HG03575 (cell line): ENCODE measurements at regions not wholly inside any gene's neighbourhood (a gene's known extent, or its start where the extent isn't known, plus 50 kb on each side); places are given as distances from the start of the nearest gene placed in this dataset.
A peak's percentile ranks its signal among the peaks of the same experiment; 100 is the strongest.
"Not testable (repeated sequence)": the region's sequence is repeated elsewhere in the genome, so short reads cannot be mapped to it uniquely, and the experiment has no call there.

Experiments used
- ATAC-seq: cut with Tn5 transposase; IDR thresholded peaks from one replicate; pipeline ENCODE4 v1.9.1; 2021; ENCODE audit not compliant: unreplicated experiment, insufficient number of reproducible peaks, low FRiP score; ENCODE audit errors: extremely low read depth

DNA sequence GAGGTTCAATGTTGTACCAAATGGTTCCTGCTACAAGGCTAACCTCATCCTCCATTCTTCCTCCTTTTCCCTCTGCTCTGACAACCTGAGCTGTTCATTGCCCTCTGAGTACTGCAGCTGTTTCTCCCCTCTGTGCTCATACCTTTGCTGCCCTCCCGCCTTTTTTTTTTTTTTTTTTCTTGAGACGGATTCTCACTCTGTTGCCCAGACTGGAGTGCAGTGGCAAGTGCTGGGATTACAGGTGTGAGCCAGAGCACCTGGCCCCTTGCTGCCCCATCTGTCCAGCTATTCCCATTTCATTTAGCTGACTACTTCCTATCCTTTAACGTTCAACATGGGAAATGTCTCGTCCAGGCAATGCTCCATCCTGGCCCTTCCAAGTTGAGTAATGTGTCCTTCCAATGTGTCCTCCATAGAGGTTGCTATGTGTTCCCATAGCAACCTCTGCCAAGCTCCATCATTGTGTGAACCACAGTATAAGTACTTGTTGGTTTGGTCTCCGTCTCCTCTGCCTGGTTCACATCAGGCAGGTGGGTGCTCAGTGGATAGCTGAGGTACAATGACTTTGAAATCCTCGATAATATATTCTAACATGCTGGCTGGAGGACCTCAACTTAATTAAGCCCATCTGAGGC is 179.9 kb upstream of the ANKRD28 start:
- ATAC-seq, result no peak

DNA sequence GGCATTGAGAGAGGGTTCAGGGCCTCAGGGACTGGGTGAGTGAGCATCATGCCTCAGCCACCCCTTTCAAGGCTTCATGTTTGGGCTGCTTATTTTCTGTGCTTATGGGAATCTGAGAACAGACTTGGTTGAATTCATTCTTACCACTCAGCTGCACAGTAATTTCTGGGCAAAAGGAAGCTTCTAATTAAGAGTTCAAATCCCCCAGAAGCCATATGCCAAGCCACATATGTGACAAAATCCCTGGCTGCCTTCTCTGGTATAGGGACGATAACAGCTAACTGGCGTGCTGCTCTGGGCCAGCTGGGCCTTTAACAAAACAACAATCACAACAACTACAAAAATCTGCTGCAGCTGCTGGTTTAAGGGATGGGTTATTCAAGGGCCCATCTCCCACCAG is 181.0 kb upstream of the ANKRD28 start:
- no peak for ATAC-seq

DNA sequence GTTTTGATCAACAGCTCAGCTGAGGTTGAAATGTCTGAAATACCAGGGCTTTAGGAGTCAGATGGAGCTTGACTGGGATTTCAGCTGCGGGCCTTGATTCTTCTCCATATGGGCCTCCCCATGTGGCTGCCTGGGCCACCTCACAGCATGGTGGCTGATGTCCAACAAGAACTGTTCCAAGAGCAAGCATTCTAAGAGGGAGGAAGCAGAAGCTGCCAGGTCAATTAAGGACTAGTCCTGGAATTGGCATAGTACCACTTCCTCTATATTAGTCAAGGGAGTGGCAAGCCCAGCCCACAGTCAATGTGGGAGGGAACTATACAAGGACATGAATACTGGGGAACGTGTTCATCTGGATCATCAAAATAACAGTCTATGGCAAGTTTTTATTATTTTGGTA is 181.7 kb upstream of the ANKRD28 start:
- no peak for ATAC-seq

DNA sequence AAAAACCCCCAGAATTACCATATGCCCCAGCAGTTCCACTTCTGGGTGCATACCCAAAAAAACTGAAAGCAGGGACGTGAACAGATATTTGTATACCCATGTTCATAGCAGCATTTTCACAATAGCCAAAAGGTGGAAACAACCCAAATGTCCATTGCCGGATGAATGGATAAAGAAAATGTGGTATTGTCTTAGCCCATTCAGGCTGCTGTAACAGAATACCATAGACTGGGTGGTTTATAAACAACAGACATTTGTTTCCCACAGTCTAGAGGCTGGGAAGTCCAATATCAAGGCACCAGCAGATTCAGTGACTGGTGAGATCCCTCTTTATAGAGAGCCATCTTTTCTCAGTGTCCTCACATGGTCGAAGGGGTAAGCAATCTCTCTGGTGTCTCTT is 182.1 kb upstream of the ANKRD28 start:
- ATAC-seq, result no peak

DNA sequence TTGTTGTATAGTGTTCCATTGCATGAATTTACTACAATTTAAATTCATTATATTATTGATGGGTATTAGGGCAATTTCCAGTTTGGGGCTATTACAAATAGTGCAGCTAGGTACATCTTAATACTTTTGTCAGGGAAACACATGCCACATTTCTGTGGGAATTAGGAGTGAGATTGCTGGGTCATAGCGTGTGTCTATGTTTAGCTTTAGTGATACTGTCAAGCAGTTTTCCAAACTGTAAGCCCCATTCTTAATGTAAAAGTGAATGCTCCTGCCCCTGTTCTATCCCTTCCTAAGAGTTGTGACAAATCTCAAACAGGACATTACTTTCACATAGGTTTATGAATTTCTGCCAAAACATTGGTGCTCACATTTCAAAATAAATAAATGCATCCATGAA is 184.5 kb upstream of the ANKRD28 start:
- no peak for ATAC-seq

DNA sequence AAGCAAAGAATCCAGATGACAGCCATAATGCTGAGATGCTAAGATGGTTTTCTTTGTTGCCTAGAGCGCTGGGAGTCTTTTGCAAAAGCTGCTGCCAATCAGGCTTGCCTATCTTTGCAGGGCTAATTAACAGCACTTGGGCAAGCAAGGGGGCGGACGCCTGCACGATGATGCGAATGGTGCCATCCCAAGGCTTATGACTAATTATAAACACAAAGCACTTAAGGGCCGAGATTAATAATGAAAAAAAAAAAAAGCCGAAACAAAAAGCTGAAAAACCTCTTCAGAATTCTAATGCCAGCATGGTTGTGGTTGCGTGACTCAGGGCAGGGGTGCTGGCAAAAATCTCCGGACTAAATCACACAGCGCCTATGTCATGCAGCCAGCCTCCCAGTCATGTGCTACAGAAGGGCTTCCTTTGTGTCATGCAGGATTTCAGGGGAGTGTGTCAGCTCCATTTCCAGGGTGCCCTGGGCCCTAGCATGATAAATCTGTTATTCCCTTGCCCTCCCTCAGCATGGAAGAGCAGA is 185.0 kb upstream of the ANKRD28 start:
- ATAC-seq, result no peak

DNA sequence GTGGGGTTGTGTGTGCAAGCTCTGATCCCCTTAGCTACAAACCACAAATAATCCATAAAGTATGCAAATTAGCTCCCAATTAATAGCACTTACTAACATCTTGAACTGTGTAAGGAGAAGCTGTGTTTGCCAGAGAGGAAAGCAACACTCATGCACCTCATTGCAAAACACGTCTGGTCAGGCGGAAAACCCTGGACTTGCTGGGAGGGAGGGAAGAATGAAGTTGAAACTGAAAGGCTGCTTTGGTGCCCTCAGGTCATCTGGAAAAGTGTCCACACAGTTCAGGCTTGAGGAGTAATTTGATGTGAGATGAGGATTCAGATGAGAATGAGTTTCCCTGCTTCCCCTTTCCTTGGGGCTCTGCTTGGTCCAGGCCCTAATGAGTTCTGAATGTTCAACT is 185.5 kb upstream of the ANKRD28 start:
- no peak for ATAC-seq

DNA sequence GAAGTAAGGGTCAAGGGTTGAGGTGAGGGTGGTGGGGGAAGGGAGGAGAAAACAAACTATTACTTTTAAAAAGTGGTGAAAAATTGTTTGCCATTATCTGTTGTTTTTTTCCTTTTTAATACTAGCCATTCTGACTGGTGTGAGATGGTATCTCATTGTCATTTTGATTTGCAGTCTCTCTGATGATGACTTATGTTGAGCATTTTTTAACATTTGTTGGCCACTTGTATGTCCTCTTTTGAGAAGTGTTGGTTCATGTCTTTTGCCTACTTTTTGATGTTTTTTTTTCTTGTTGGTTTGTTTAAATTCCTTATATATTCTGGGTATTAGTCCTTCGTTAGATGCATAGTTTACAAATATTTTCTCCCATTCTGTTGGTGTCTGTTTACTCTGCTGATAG is 185.9 kb upstream of the ANKRD28 start:
- no peak for ATAC-seq

DNA sequence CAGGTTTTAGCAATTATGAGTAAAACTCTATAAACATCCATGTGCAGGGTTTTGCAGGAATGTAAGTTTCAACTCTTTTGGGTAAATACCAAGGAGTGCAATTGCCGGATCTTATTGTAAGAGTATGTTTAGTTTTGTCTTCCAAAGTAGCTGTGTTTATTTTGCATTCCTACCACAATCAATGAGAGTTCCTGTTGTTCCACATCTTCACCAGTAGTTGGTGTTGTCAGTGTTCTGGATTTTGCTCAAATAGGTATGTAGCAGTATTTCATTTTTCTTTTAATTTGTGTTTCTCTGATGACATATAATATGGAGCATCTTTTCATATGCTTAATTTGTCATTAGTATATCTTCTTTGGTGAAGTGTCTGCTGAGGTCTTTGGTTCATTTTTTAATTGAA is 185.1 kb upstream of the GALNT15 start:
- no peak for ATAC-seq

DNA sequence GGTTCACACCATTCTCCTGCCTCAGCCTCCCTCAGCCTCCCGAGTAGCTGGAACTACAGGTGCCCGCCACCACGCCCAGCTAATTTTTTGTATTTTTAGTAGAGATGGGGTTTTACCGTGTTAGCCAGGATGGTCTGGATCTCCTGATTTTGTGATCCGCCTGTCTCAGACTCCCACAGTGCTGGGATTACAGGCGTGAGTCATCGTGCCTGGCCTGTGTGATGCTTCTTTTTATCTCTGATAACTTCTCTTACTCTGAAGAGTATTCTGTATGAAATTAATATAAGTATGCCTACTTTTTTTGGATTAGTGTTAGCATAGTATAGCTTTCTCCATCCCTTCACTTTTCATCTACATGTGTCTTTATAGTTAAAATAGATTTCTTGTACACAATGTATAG is 180.8 kb upstream of the GALNT15 start:
- ATAC-seq, result not testable (repeated sequence)

DNA sequence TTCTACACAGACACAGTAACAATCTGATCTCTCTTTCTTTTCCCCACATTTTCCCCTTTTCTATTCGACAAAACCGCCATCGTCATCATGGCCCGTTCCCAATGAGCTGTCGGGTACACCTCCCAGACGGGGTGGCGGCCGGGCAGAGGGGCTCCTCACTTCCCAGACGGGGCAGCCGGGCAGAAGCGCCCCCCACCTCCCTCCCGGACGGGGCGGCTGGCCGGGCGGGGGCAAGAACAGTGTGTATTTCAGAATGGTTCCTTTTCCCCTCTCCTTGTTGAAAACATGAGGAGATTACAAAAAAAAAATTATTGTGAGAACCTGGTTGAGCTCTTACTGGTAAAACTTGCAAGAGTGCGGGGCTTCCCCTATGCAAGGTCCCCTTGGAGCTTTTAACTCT is 178.0 kb upstream of the GALNT15 start:
- not testable (repeated sequence) for ATAC-seq

DNA sequence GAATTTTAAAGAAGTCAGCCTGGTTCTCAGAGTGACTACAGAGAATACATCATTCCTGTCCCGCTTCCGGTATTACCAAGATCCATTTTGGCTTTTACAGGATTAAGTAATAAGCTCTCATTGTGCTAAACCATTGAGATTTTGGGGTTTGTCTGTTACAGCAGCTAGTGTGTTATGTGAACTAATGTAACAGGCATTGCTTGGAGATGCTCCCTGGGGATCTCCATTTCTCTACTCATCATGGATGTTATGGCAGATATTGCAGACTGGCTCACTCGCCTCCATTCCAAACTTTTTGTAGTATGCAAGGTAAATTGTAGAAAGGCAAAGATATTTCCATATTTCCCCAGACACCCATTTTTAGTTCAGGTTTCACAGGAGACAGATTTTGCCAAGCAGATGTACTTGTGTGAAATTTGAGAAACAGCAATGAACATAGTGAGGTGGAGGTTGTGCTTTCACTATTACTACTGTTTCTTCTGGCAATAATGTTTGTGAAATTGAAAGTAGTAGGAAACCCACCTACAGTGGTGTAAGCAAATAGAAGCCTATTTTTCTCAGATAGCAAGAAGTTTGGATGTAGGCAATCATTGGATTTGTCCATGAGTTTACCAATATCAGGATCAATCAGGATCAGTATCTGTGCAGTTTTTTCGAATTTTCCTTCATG is 177.1 kb upstream of the GALNT15 start:
- peak; percentile 61 for ATAC-seq

DNA sequence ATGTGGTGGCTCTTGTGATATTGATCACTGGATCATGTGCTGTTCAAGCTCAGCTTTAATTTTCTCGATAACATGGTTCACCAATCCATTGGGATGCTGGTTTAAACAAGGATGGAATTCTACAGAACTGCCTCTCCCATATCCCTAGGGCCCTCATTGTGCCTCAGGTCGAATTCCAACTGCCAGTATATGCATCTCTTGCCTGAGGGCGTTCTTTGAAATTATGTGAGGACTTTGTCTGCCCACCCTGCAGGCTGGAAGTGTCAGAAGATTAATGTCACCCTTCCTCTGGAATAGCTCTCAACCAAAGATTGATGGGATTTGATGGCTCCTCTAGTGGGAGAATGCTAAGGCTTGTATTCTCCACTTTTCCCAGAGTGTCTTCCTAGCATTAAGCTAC is 175.6 kb upstream of the GALNT15 start:
- no peak for ATAC-seq

DNA sequence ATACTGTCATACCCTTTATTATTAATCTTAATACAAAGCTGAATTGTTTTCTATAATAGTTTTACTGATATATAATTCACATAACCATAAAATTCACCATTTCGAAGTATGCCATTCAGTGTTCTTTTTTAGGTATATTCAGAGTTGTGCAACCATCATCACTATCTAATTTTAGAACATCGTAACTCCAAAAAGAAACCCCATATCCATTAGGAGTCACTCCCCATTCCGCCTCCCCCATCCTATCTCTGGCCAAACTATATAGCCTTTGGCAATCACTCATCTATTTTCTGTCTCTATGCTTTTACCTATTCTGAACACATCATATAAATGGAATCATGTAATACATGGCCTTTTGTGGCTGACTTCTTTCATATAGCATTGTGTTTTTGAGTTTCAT is 169.7 kb upstream of the GALNT15 start:
- no peak for ATAC-seq

DNA sequence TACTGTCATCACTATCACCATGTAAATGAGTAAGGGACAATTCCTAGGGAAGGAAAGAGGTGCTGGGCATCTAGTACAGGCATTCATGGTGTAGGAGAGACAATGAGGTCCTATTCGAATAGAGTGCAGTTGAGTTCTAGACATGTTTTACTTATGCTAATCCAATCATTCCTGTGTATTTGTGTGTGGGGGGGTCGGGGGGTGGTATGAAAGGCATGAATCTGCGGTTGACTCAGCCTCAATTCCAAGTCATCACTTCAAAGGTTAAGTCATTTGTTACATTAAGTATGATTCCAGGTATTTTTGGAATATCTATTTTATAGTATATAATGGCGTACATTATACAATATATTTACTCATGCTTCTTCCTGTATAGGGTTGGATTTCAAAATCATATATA is 163.1 kb upstream of the GALNT15 start:
- no peak for ATAC-seq

DNA sequence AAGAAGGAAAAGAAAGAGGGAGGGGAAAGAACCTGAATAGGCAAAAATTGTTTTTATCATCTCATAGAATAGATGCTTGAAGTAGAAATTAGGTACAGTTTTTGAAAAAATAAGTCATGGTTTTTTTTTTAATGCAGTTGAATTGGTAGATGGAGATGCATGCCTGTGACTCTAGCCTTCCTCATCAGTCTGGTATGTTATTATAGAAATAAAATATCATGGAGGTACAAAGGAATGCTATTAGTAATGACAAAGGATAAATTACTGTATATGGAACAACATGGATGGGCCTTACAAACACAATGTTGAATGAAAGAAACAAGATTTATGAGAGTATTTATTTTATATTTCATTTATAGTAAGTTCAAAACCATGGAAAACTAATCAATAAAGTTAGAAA is 162.4 kb upstream of the GALNT15 start:
- no peak for ATAC-seq

DNA sequence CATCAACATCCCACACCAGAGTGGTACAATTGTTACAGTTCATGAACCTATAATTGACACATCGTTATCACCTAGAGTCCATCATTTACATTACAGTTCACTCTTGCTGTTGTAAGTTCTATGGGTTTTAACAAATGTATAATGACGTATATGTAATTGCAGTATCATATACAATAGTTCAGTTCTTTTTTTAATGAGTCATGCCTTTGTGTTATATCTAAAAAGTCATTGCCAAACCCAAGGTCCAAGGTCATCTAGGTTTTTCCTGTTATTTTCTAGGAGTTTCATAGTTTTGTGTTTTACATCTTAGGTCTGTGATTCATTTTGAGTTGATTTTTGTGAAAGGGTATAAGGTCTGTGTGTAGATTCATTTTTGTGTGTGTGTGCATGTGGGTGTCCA is 160.9 kb upstream of the GALNT15 start:
- ATAC-seq, result no peak

DNA sequence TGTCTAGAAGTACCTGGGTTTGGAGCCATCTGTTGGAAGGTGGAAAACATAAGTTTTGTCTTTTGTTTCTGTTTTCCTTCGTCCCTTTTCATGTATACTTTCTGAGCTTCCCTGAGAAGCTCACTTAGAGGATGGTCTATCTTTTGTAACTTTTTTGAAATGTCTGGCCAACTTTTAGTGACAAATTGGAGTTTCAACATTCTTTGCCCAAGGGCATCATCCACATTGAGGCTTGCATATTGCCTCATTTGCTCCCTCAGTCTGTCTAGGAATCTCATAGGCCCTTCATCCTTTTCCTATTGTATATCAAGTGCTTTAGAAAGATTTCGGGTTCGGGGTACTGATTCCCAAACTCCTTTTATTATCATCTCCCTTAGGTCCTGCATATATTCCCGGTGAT is 152.7 kb upstream of the GALNT15 start:
- ATAC-seq, result not testable (repeated sequence)

DNA sequence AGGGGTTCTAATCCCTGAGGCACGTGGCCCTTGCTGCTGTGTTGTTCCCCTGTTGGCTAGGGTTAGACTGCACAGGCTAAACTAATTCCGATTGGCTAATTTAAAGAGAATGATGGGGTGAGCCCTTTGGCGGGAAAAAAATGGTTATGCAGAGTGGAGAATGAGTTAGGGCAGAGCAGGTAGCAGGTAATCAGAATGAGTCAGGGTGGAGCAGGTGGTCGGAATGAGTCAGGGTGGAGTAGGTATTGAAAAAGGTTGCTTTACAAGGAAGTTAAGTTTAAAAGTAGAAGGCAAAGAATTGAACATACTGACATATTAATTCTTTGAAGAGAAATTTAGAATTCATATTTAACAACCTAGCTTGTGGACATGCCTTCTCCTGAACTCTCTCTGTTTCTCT is 150.6 kb upstream of the GALNT15 start:
- ATAC-seq, result not testable (repeated sequence)

DNA sequence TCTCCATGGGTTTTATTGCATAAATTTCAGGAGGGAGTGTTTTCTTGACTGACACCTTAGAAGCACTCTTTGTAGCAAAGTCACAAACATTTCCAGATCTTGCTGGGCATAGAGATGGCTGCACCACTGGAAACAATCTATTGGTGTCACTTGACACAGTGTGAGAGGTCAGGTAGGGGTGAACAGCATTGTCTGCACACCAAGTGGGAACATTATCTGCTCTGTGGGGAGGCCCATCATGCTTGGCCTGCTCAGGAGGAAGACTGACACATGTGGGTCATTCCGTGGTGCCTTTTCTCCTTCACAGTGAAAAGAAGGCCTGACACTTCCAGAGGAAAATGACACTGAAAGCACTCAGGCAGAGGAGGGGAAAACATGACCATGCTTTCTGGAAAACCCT is 149.9 kb upstream of the GALNT15 start:
- ATAC-seq, result no peak

DNA sequence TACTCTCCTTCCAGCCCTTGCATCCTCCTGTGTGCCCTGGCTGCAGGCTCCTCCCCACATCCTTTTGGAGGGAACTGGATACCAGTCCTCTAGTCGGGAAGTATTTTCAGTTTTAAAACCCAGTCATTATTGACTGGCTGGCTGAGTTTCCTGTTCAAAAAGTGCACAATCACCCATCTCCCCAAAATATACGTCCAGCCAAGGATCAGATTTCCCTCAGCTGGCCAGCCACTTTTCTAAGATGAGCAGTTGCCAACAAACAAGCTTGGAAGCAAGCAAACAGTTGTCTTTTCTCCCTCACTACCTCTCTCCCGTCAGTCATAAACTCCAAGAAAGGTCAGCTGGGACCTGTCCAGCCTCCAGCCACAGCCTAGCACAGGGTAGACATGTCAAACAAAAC is 147.7 kb upstream of the GALNT15 start:
- no peak for ATAC-seq
